ENCODE measurements at regions not wholly inside any gene's neighbourhood (a gene's known extent, or its start where the extent isn't known, plus 50 kb on each side); places are given as distances from the start of the nearest gene placed in this dataset.

- TF ChIP-seq E2F4 (CRISPR knock-in tag; IDR thresholded peaks at IDR 0.05; ENCODE audit: borderline replicate concordance, low read depth) (no peak), TEAD4 (CRISPR knock-in tag; IDR thresholded peaks at IDR 0.05) (no peak)
Observed at GRCh38 chr1:55481634-55482033, 266.5 kb upstream of the USP24 start (continued).

- Mint-ChIP-seq H3K4me1 (no peaks in the 10 kb centered on the region), H3K9me3 (no peaks in the 10 kb centered on the region), H3K27ac (no peak overlapping the region), H3K4me3 (no peak overlapping the region), H3K27me3 (ENCODE audit: low read depth) (no peaks in the 10 kb centered on the region; the same call in 1 of the 2 replicates), H3K36me3 (no peaks in the 10 kb centered on the region)
- ChIA-PET POLR2A (no interaction called here), CTCF (no interaction called here)
- DNase-seq (ENCODE audit: low spot score), result no peak
- ATAC-seq, result no peak
- TF ChIP-seq OVOL2 (CRISPR knock-in tag; IDR thresholded peaks at IDR 0.05; ENCODE audit: borderline replicate concordance) (no peak), STAT6 (CRISPR knock-in tag; conservative IDR thresholded peaks at IDR 0.05; ENCODE audit: low read depth) (no peak), CREM (CRISPR knock-in tag; IDR thresholded peaks at IDR 0.05) (no peak), HMGXB4 (CRISPR knock-in tag; IDR thresholded peaks at IDR 0.05) (no peak), ZNF232 (CRISPR knock-in tag; IDR thresholded peaks at IDR 0.05) (no peak), ZNF263 (CRISPR knock-in tag; IDR thresholded peaks at IDR 0.05; ENCODE audit: low read depth) (no peak), MLX (CRISPR knock-in tag; IDR thresholded peaks at IDR 0.05) (no peak), ZNF532 (CRISPR knock-in tag; IDR thresholded peaks at IDR 0.05; ENCODE audit: borderline replicate concordance) (no peak), ZNF219 (CRISPR knock-in tag; IDR thresholded peaks at IDR 0.05; ENCODE audit: borderline replicate concordance) (no peak), ARID4B (CRISPR knock-in tag; IDR thresholded peaks at IDR 0.05; ENCODE audit: borderline replicate concordance) (no peak), ERG (CRISPR knock-in tag; IDR thresholded peaks at IDR 0.05) (no peak), ZMAT4 (CRISPR knock-in tag; IDR thresholded peaks at IDR 0.05) (no peak), SMAD4 (CRISPR knock-in tag; IDR thresholded peaks at IDR 0.05) (no peak)
Observed at GRCh38 chr1:55480029-55480795, 265.0 kb upstream of the USP24 start.
